Body of pancreas (tissue), 4 donors: ENCODE measurements at regions not wholly inside any gene's neighbourhood (a gene's known extent, or its start where the extent isn't known, plus 50 kb on each side); places are given as distances from the start of the nearest gene placed in this dataset.

Experiments used
- POLR2A ChIP-seq, 3 donors: fragments of 450-650 bp; IDR thresholded peaks; one replicate each; pipeline ENCODE4 v1.6.1; 2016; ENCODE audit warnings: antibody characterized with exemption in 3 of 3, mild to moderate bottlenecking in 2 of 3
- TF ChIP-seq, protein P1 (sequence below), 7 experiments: fragments of 450-650 bp in 4 of 7; fragments of 200-600 bp in 3 of 7; sonication (generic) in 3 of 7; IDR thresholded peaks; one replicate each; pipeline ENCODE4 v1.5.1; 2016 to 2019; ENCODE audit warnings: antibody characterized with exemption in 7 of 7

DNA sequence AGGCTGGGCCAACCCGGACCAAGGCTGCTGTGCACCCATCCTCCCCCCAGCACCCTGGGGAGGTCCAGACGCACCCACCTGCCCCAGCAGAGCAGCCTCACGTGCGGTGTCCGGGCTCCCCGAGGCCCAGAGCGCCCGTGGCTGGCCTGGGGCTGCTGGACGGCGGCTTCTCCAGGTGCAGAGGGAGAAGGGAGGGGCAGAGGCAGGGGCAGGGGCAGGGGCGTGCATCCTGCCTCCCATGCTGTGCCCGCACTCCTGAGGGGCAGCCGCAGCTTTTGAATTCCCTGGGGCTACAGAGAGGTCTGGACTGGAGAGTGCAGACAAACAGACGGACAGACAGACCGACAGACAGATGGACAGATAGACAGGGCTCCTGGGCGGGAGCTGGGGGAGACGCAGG, 83.6 kb upstream of the PRR5 start:
- TF ChIP-seq, protein P1, sequence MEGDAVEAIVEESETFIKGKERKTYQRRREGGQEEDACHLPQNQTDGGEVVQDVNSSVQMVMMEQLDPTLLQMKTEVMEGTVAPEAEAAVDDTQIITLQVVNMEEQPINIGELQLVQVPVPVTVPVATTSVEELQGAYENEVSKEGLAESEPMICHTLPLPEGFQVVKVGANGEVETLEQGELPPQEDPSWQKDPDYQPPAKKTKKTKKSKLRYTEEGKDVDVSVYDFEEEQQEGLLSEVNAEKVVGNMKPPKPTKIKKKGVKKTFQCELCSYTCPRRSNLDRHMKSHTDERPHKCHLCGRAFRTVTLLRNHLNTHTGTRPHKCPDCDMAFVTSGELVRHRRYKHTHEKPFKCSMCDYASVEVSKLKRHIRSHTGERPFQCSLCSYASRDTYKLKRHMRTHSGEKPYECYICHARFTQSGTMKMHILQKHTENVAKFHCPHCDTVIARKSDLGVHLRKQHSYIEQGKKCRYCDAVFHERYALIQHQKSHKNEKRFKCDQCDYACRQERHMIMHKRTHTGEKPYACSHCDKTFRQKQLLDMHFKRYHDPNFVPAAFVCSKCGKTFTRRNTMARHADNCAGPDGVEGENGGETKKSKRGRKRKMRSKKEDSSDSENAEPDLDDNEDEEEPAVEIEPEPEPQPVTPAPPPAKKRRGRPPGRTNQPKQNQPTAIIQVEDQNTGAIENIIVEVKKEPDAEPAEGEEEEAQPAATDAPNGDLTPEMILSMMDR (IDR thresholded peaks at IDR 0.05): no peak
- no peak for TF ChIP-seq POLR2A (IDR thresholded peaks at IDR 0.05)
